Mesendoderm (in vitro differentiated cells): ENCODE measurements at regions not wholly inside any gene's neighbourhood (a gene's known extent, or its start where the extent isn't known, plus 50 kb on each side); places are given as distances from the start of the nearest gene placed in this dataset.
A peak's percentile ranks its signal among the peaks of the same experiment; 100 is the strongest.
"Not testable (repeated sequence)": the region's sequence is repeated elsewhere in the genome, so short reads cannot be mapped to it uniquely, and the experiment has no call there.

Experiments
- DNase-seq: peaks from one replicate; pipeline ENCODE4 v3.0.0; 2013
- H2AK5ac ChIP-seq: 2 replicates; pipeline ENCODE4 v1.6.1; 2013; ENCODE audit warnings: low read length, inconsistent platforms
- H2BK120ac ChIP-seq: 2 replicates; pipeline ENCODE4 v1.6.1; 2013; ENCODE audit warnings: low read depth, mild to moderate bottlenecking, low read length, moderate library complexity, mixed read lengths
- H2BK15ac ChIP-seq: replicated peaks from 2 replicates; pipeline ENCODE4 v1.6.1; 2013; ENCODE audit warnings: low read depth, mild to moderate bottlenecking, moderate library complexity
- H2BK5ac ChIP-seq: 2 replicates; pipeline ENCODE4 v1.6.1; 2013; ENCODE audit warnings: low read length, inconsistent platforms
- H3K18ac ChIP-seq: 2 replicates; pipeline ENCODE4 v1.6.1; 2013; ENCODE audit warnings: mild to moderate bottlenecking, low read length, mixed read lengths
- H3K23ac ChIP-seq: one replicate; pipeline ENCODE4 v1.6.1; 2013; ENCODE audit warnings: low read length
- H3K27ac ChIP-seq: 2 replicates; pipeline ENCODE4 v1.5.1; 2013; ENCODE audit warnings: low read depth, mild to moderate bottlenecking, inconsistent platforms, low read length, moderate library complexity
- H3K27me3 ChIP-seq: 2 replicates; pipeline ENCODE4 v1.6.1; 2013; ENCODE audit warnings: low read length, control low read depth, mild to moderate bottlenecking, inconsistent platforms; ENCODE audit not compliant: insufficient read depth, poor library complexity
- H3K36me3 ChIP-seq: 2 replicates; pipeline ENCODE4 v1.6.1; 2013; ENCODE audit warnings: low read length, inconsistent platforms; ENCODE audit not compliant: control insufficient read depth, insufficient read depth
- H3K4ac ChIP-seq: one replicate; pipeline ENCODE4 v1.6.1; 2013; ENCODE audit warnings: low read depth, mild to moderate bottlenecking, low read length, moderate library complexity
- H3K4me1 ChIP-seq: 2 replicates; pipeline ENCODE4 v1.6.1; 2013; ENCODE audit warnings: low read depth, low read length, inconsistent platforms; ENCODE audit not compliant: control insufficient read depth
- H3K4me2 ChIP-seq: 2 replicates; pipeline ENCODE4 v1.6.1; 2013; ENCODE audit warnings: low read length
- H3K4me3 ChIP-seq: 2 replicates; pipeline ENCODE4 v1.5.1; 2013; ENCODE audit warnings: mild to moderate bottlenecking, low read length
- H3K56ac ChIP-seq: one replicate; pipeline ENCODE4 v1.6.1; 2013; ENCODE audit warnings: low read length
- H3K79me1 ChIP-seq: 2 replicates; pipeline ENCODE4 v1.6.1; 2013; ENCODE audit warnings: low read length, inconsistent platforms
- H3K79me2 ChIP-seq: 2 replicates; pipeline ENCODE4 v1.6.1; 2013; ENCODE audit warnings: mild to moderate bottlenecking, low read length; ENCODE audit not compliant: control insufficient read depth, insufficient read depth
- H3K9ac ChIP-seq: 2 replicates; pipeline ENCODE4 v1.6.1; 2013; ENCODE audit warnings: low read length, inconsistent platforms
- H4K5ac ChIP-seq: one replicate; pipeline ENCODE4 v1.6.1; 2013; ENCODE audit warnings: low read length
- H4K8ac ChIP-seq: one replicate; pipeline ENCODE4 v1.6.1; 2013; ENCODE audit warnings: low read depth, mild to moderate bottlenecking, control low read depth, low read length, moderate library complexity
- WGBS: extraction: QIAGEN DNeasy Blood & Tissue Kit; methylation state at CpG from one replicate; pipeline ENCODE4 v1.1.7; 2013; ENCODE audit warnings: low lambda C conversion rate, missing lambda C conversion rate; ENCODE audit not compliant: insufficient coverage; ENCODE audit errors: extremely low coverage; 5-methylcytosine and 5-hydroxymethylcytosine counted together

GRCh38 chr9:85843949-85844348 is 97.0 kb upstream of the NAA35 start:
- H3K79me1 ChIP-seq, H4K5ac ChIP-seq, H3K4me1 ChIP-seq, H2BK15ac ChIP-seq, H3K18ac ChIP-seq, H3K4me2 ChIP-seq, H3K27me3 ChIP-seq, H3K9ac ChIP-seq, H3K4ac ChIP-seq, H3K4me3 ChIP-seq, H4K8ac ChIP-seq, H3K79me2 ChIP-seq, DNase-seq, H2AK5ac ChIP-seq, H3K27ac ChIP-seq, H3K56ac ChIP-seq, H3K36me3 ChIP-seq, H2BK120ac ChIP-seq, H2BK5ac ChIP-seq, H3K23ac ChIP-seq: not testable (repeated sequence)
- WGBS: no CpG with 5 or more reads among the region's 1 CpG

- not testable (repeated sequence) for H3K4ac ChIP-seq, DNase-seq, H3K27me3 ChIP-seq, H3K27ac ChIP-seq, H3K23ac ChIP-seq, H4K8ac ChIP-seq, H3K56ac ChIP-seq, H3K79me1 ChIP-seq, H3K79me2 ChIP-seq, H2BK120ac ChIP-seq, H4K5ac ChIP-seq, H3K4me2 ChIP-seq, H3K36me3 ChIP-seq, H2BK15ac ChIP-seq, H3K4me1 ChIP-seq, H3K9ac ChIP-seq, H3K4me3 ChIP-seq, H2AK5ac ChIP-seq, H2BK5ac ChIP-seq, H3K18ac ChIP-seq
- no CpG with 5 or more reads among the region's 2 CpGs for WGBS
These were observed 93.2 kb upstream of the NAA35 start for GRCh38 chr9:85847782-85848181.

- Histone ChIP-seq H3K9ac (no peak overlapping the region), H3K4me3 (no peak overlapping the region), H4K8ac (no peak overlapping the region), H3K79me1 (no peaks in the 10 kb centered on the region), H3K18ac (no peak overlapping the region), H3K4me1 (peaks cover 2% of the 10 kb centered on the region), H3K27ac (no peak overlapping the region), H2AK5ac (no peak overlapping the region), H2BK15ac (no peak overlapping the region), H3K23ac (no peak overlapping the region), H3K27me3 (no peaks in the 10 kb centered on the region), H3K56ac (no peak overlapping the region), H3K4ac (no peak overlapping the region), H3K79me2 (no peaks in the 10 kb centered on the region), H3K36me3 (no peaks in the 10 kb centered on the region), H4K5ac (no peak overlapping the region), H2BK120ac (no peak overlapping the region), H2BK5ac (no peak overlapping the region), H3K4me2 (no peak overlapping the region)
- no CpG with 5 or more reads among the region's 5 CpGs for WGBS
- no peak for DNase-seq
These were observed 82.7 kb upstream of the NAA35 start for GRCh38 chr9:85858056-85858750.

DNA sequence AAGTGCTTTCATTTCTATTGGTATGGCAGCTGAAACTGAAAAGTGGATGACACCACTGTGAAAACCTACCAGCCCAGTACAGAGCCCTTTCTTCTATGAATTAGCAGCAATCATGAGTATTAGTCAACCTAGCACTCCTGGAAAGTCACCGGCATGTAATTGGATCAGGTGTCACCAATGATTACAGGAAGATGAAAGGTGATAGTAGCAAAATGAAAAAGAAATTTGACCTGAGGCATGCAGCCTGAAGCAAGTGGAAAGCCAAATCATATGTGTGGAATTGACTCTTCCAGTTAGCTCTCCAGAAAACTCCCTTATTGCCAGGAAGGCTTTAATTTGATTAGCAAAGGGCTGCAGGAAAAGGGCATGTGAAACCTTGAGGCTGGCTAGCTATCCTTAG is 81.2 kb upstream of the NAA35 start:
- no peak overlapping the region for H2BK120ac ChIP-seq
- H3K79me1 ChIP-seq: no peaks in the 10 kb centered on the region
- no peak overlapping the region for H3K4me3 ChIP-seq
- H3K18ac ChIP-seq: no peak overlapping the region
- no peaks in the 10 kb centered on the region for H3K36me3 ChIP-seq
- no peak overlapping the region for H2AK5ac ChIP-seq
- H4K5ac ChIP-seq: no peak overlapping the region
- no peak overlapping the region for H3K9ac ChIP-seq
- no CpG with 5 or more reads among the region's 1 CpG for WGBS
- DNase-seq: peak; percentile 52
- no peak overlapping the region for H4K8ac ChIP-seq
- H3K23ac ChIP-seq: no peak overlapping the region
- H2BK15ac ChIP-seq: no peak overlapping the region
- no peaks in the 10 kb centered on the region for H3K27me3 ChIP-seq
- H3K4ac ChIP-seq: no peak overlapping the region
- H3K79me2 ChIP-seq: no peaks in the 10 kb centered on the region
- H3K27ac ChIP-seq: no peak overlapping the region
- H2BK5ac ChIP-seq: no peak overlapping the region
- peak overlapping the region; percentile 34 for H3K56ac ChIP-seq
- H3K4me2 ChIP-seq: no peak overlapping the region
- peaks cover 2% of the 10 kb centered on the region for H3K4me1 ChIP-seq

GRCh38 chr9:85861882-85862281 is 79.1 kb upstream of the NAA35 start:
- not testable (repeated sequence) for H3K4me3 ChIP-seq, H3K23ac ChIP-seq, H3K79me2 ChIP-seq, H4K8ac ChIP-seq, H3K36me3 ChIP-seq, H3K79me1 ChIP-seq, H3K4me2 ChIP-seq, H3K18ac ChIP-seq, H2AK5ac ChIP-seq, H2BK120ac ChIP-seq, H3K9ac ChIP-seq, DNase-seq, H3K56ac ChIP-seq, H3K4ac ChIP-seq, H4K5ac ChIP-seq, H2BK5ac ChIP-seq, H2BK15ac ChIP-seq, H3K27me3 ChIP-seq, H3K4me1 ChIP-seq, H3K27ac ChIP-seq
- WGBS: no CpG with 5 or more reads among the region's 5 CpGs

GRCh38 chr9:85863875-85864274 is 77.1 kb upstream of the NAA35 start:
- no peak for DNase-seq
- H3K79me1 ChIP-seq: no peaks in the 10 kb centered on the region
- no CpG with 5 or more reads among the region's 2 CpGs for WGBS
- no peaks in the 10 kb centered on the region for H3K79me2 ChIP-seq
- no peaks in the 10 kb centered on the region for H3K27me3 ChIP-seq
- no peak overlapping the region for H4K5ac ChIP-seq
- no peak overlapping the region for H2BK120ac ChIP-seq
- no peak overlapping the region for H3K9ac ChIP-seq
- H3K4me1 ChIP-seq: peaks cover 2% of the 10 kb centered on the region
- H3K4me3 ChIP-seq: no peak overlapping the region
- H3K36me3 ChIP-seq: no peaks in the 10 kb centered on the region
- H3K4ac ChIP-seq: no peak overlapping the region
- H2BK15ac ChIP-seq: no peak overlapping the region
- H4K8ac ChIP-seq: no peak overlapping the region
- H3K23ac ChIP-seq: no peak overlapping the region
- H3K27ac ChIP-seq: no peak overlapping the region
- H3K18ac ChIP-seq: no peak overlapping the region
- H2AK5ac ChIP-seq: no peak overlapping the region
- no peak overlapping the region for H3K4me2 ChIP-seq
- no peak overlapping the region for H2BK5ac ChIP-seq
- H3K56ac ChIP-seq: no peak overlapping the region
